ENCODE measurements at regions not wholly inside any gene's neighbourhood (a gene's known extent, or its start where the extent isn't known, plus 50 kb on each side); places are given as distances from the start of the nearest gene placed in this dataset.
"Not testable (repeated sequence)": the region's sequence is repeated elsewhere in the genome, so short reads cannot be mapped to it uniquely, and the experiment has no call there.

- no peak for DNase-seq
Observed at GRCh38 chr9:19650312-19650711, 138.5 kb downstream of the SLC24A2 start.

- no peak for DNase-seq
Observed at GRCh38 chr9:19649336-19650041, 139.3 kb downstream of the SLC24A2 start.

GRCh38 chr9:19648672-19649071 is 140.2 kb downstream of the SLC24A2 start:
- no peak for DNase-seq

GRCh38 chr9:19643875-19644274 is 145.0 kb downstream of the SLC24A2 start:
- DNase-seq, result no peak

GRCh38 chr9:19642256-19642655 is 146.6 kb downstream of the SLC24A2 start:
- DNase-seq, result no peak

- no peak for DNase-seq
Observed at GRCh38 chr9:19641046-19641445, 147.8 kb downstream of the SLC24A2 start.

- DNase-seq, result no peak
Observed at GRCh38 chr9:19640014-19640413, 148.8 kb downstream of the SLC24A2 start.

GRCh38 chr9:19637084-19637483 is 151.8 kb downstream of the SLC24A2 start:
- no peak for DNase-seq

- no peak for DNase-seq
Observed at GRCh38 chr9:19634881-19635280, 154.0 kb downstream of the SLC24A2 start.

GRCh38 chr9:19631181-19631580 is 157.7 kb downstream of the SLC24A2 start:
- no peak for DNase-seq

- DNase-seq, result no peak
Observed at GRCh38 chr9:19630760-19631159, 158.1 kb downstream of the SLC24A2 start.

GRCh38 chr9:19629488-19629887 is 159.3 kb downstream of the SLC24A2 start:
- no peak for DNase-seq

GRCh38 chr9:19625426-19625825 is 163.4 kb downstream of the SLC24A2 start:
- not testable (repeated sequence) for DNase-seq

- DNase-seq, result no peak
Observed at GRCh38 chr9:19624519-19624918, 164.3 kb downstream of the SLC24A2 start.

- no peak for DNase-seq
Observed at GRCh38 chr9:19623941-19624340, 164.9 kb downstream of the SLC24A2 start.

- DNase-seq, result no peak
Observed at GRCh38 chr9:19620326-19620725, 168.5 kb downstream of the SLC24A2 start.

- DNase-seq, result no peak
Observed at GRCh38 chr9:19619221-19619620, 169.6 kb downstream of the SLC24A2 start.

- no peak for DNase-seq
Observed at GRCh38 chr9:19618816-19619215, 170.0 kb downstream of the SLC24A2 start.

GRCh38 chr9:19615036-19615624 is 173.7 kb downstream of the SLC24A2 start:
- no peak for DNase-seq

GRCh38 chr9:19614294-19614693 is 174.5 kb downstream of the SLC24A2 start:
- no peak for DNase-seq

- no peak for DNase-seq
Observed at GRCh38 chr9:19600538-19600937, 188.3 kb downstream of the SLC24A2 start.

- DNase-seq, result no peak
Observed at GRCh38 chr9:19598722-19599121, 189.9 kb downstream of the ACER2 start.

GRCh38 chr9:19597176-19597575 is 188.4 kb downstream of the ACER2 start:
- DNase-seq, result no peak

GRCh38 chr9:19595003-19595402 is 186.2 kb downstream of the ACER2 start:
- no peak for DNase-seq

GRCh38 chr9:19587678-19588077 is 178.9 kb downstream of the ACER2 start:
- DNase-seq, result no peak

All from NCI-H226 (cell line).